ENCODE measurements at regions not wholly inside any gene's neighbourhood (a gene's known extent, or its start where the extent isn't known, plus 50 kb on each side); places are given as distances from the start of the nearest gene placed in this dataset.

DNA sequence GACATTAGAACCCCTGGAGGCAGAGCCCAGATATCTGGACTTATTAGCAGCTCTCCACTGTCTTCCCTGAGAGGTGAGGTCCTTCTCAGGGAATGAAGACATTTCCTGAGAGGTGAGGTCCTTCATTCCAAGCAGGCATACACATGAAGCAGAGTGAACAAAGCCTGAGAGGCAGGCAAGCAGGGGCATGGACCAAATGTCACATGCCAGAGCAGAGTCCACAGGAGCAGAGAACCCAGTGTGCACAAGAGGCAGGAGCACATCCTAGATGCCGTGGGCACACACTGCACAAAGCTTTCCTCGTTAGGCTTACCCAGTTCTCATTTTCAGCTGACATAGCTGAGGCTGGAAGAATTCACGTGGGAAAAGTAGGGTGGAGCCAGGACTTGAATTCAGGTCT, 759.9 kb upstream of the HS6ST1 start:
- no peak for TF ChIP-seq EZH2 (IDR thresholded peaks at IDR 0.05; ENCODE audit: borderline replicate concordance, low read depth, low read length)
- TF ChIP-seq, protein P1, sequence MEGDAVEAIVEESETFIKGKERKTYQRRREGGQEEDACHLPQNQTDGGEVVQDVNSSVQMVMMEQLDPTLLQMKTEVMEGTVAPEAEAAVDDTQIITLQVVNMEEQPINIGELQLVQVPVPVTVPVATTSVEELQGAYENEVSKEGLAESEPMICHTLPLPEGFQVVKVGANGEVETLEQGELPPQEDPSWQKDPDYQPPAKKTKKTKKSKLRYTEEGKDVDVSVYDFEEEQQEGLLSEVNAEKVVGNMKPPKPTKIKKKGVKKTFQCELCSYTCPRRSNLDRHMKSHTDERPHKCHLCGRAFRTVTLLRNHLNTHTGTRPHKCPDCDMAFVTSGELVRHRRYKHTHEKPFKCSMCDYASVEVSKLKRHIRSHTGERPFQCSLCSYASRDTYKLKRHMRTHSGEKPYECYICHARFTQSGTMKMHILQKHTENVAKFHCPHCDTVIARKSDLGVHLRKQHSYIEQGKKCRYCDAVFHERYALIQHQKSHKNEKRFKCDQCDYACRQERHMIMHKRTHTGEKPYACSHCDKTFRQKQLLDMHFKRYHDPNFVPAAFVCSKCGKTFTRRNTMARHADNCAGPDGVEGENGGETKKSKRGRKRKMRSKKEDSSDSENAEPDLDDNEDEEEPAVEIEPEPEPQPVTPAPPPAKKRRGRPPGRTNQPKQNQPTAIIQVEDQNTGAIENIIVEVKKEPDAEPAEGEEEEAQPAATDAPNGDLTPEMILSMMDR (IDR thresholded peaks at IDR 0.05 in 2 of 3, conservative IDR thresholded peaks at IDR 0.05 in 1 of 3; ENCODE audit: insufficient read depth in 2 of 3, low read depth in 1 of 3, low read length in 3 of 3), result no peak
- TF ChIP-seq, protein P2, sequence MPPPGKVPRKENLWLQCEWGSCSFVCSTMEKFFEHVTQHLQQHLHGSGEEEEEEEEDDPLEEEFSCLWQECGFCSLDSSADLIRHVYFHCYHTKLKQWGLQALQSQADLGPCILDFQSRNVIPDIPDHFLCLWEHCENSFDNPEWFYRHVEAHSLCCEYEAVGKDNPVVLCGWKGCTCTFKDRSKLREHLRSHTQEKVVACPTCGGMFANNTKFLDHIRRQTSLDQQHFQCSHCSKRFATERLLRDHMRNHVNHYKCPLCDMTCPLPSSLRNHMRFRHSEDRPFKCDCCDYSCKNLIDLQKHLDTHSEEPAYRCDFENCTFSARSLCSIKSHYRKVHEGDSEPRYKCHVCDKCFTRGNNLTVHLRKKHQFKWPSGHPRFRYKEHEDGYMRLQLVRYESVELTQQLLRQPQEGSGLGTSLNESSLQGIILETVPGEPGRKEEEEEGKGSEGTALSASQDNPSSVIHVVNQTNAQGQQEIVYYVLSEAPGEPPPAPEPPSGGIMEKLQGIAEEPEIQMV (tag; conservative IDR thresholded peaks at IDR 0.05; ENCODE audit: low read depth), result no peak
- no peak for TF ChIP-seq ZNF354B (CRISPR knock-in tag; IDR thresholded peaks at IDR 0.05)
- TF ChIP-seq KLF1 (tag; IDR thresholded peaks at IDR 0.05), result no peak
